PC-9 (cell line): ENCODE measurements at regions not wholly inside any gene's neighbourhood (a gene's known extent, or its start where the extent isn't known, plus 50 kb on each side); places are given as distances from the start of the nearest gene placed in this dataset.

Source experiments
- BruUV-seq: library from RNA; stranded (reverse); fragments of 400-500 nt; replicated peaks from 2 replicates; lab custom pipeline; 2021; lab: Mats Ljungman, UMichigan
- CTCF ChIA-PET: fragments of 300-600 bp; sonication (Branson Sonifier 250); formaldehyde crosslinking; loops from one replicate; lab custom pipeline; 2022; ENCODE audit warnings: antibody characterized with exemption; lab: Charles Lee
- POLR2A ChIA-PET: fragments of 300-600 bp; sonication (Branson Sonifier 250); formaldehyde crosslinking; loops from one replicate; lab custom pipeline; 2022; ENCODE audit warnings: antibody characterized with exemption; ENCODE audit not compliant: unreplicated experiment; lab: Charles Lee
- DNase-seq, 2 experiments: peaks; one replicate each; pipeline versions ENCODE4 v3.0.0 to v3.0.0-alpha.2; 2015 to 2022; ENCODE audit warnings: mixed read lengths in 1 of 2
- H2AFZ ChIP-seq: fragments of 200-600 bp; sonication (generic); 2 replicates; pipeline ENCODE4 v1.8.1; 2017; ENCODE audit warnings: antibody characterized with exemption
- H3F3A ChIP-seq: fragments of 200-600 bp; sonication (generic); 2 replicates; pipeline ENCODE4 v1.8.1; 2017; ENCODE audit warnings: antibody characterized with exemption, mild to moderate bottlenecking, low read depth; ENCODE audit not compliant: insufficient read depth
- H3K27ac ChIP-seq: fragments of 200-600 bp; sonication (generic); 2 replicates; pipeline ENCODE4 v1.6.1; 2016; ENCODE audit warnings: mixed run types
- H3K27me3 ChIP-seq: fragments of 200-600 bp; sonication (generic); 2 replicates; pipeline ENCODE4 v1.6.1; 2016; ENCODE audit warnings: low read depth, mixed run types; ENCODE audit not compliant: insufficient read depth
- H3K36me3 ChIP-seq: fragments of 200-600 bp; sonication (generic); 2 replicates; pipeline ENCODE4 v1.6.1; 2016; ENCODE audit warnings: low read depth, mixed run types
- H3K4me1 ChIP-seq: fragments of 200-600 bp; sonication (generic); replicated peaks from 2 replicates; pipeline ENCODE4 v1.6.1; 2016; ENCODE audit warnings: mixed run types; ENCODE audit not compliant: insufficient read depth
- H3K4me2 ChIP-seq: fragments of 200-600 bp; sonication (generic); 2 replicates; pipeline ENCODE4 v1.6.1; 2017; ENCODE audit warnings: mixed run types
- H3K4me3 ChIP-seq: fragments of 200-600 bp; sonication (generic); 2 replicates; pipeline ENCODE4 v1.6.1; 2016; ENCODE audit warnings: mixed run types
- H3K79me2 ChIP-seq: fragments of 200-600 bp; sonication (generic); 2 replicates; pipeline ENCODE4 v1.6.1; 2017; ENCODE audit warnings: low read depth, mixed run types
- H3K9me2 ChIP-seq: fragments of 200-600 bp; sonication (generic); 2 replicates; pipeline ENCODE4 v1.8.1; 2017; ENCODE audit warnings: mild to moderate bottlenecking; ENCODE audit not compliant: insufficient read depth
- H3K9me3 ChIP-seq: fragments of 200-600 bp; sonication (generic); 2 replicates; pipeline ENCODE4 v1.8.1; 2016; ENCODE audit warnings: low read depth; ENCODE audit not compliant: insufficient read depth
- H4K20me1 ChIP-seq: fragments of 200-600 bp; sonication (generic); 2 replicates; pipeline ENCODE4 v1.8.1; 2017; ENCODE audit not compliant: insufficient read depth
- CTCF ChIP-seq: fragments of 200-600 bp; sonication (generic); conservative IDR thresholded peaks from 2 replicates; pipeline ENCODE4 v1.6.1; 2017; ENCODE audit warnings: mixed run types, antibody characterized with exemption, mild to moderate bottlenecking, moderate library complexity
- EZH2 ChIP-seq: fragments of 200-600 bp; sonication (generic); IDR thresholded peaks from 2 replicates; pipeline ENCODE4 v1.8.0; 2017; ENCODE audit warnings: antibody characterized with exemption, low read depth
- intact Hi-C: fragments of 100-400 bp; cut with micrococcal nuclease; formaldehyde crosslinking; loops from one replicate; pipeline ENCODE4 v1.10.0; 2022; ENCODE audit not compliant: unreplicated experiment

DNA sequence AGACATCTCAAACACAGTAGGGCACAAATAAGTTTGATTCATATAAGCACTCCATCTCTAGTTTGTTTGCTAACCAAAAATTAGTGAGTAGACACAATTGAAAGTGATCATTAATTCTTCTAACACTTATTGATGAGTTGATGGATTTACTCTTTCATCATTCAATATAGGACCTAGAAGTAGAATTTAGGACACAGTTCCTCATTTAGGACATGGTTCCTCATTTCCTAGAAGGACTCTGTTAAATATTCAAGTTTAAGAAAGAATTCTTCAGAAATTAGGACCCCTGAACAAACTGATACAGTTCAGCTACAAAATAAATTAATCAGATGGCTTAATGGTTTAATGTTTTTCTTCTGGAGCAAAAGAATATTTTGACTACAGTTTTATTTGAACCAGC lies 143.5 kb upstream of the PRR16 start:
- Histone ChIP-seq H4K20me1 (no peaks in the 10 kb centered on the region), H3K9me3 (no peaks in the 10 kb centered on the region), H3F3A (no peaks in the 10 kb centered on the region), H2AFZ (no peak overlapping the region), H3K4me2 (no peak overlapping the region), H3K9me2 (0 out of 2 replicates have a peak, but pooled peaks cover 4% of the 10 kb centered on the region), H3K27ac (no peak overlapping the region), H3K4me1 (no peaks in the 10 kb centered on the region), H3K4me3 (no peak overlapping the region), H3K36me3 (no peaks in the 10 kb centered on the region), H3K79me2 (no peaks in the 10 kb centered on the region), H3K27me3 (no peaks in the 10 kb centered on the region)
- no peak for DNase-seq
- ChIA-PET POLR2A (no interaction called here), CTCF (no interaction called here)
- BruUV-seq, result no TSS peak
- intact Hi-C loops, result no loop called here
- no peak for TF ChIP-seq CTCF
- TF ChIP-seq EZH2, result no peak

DNA sequence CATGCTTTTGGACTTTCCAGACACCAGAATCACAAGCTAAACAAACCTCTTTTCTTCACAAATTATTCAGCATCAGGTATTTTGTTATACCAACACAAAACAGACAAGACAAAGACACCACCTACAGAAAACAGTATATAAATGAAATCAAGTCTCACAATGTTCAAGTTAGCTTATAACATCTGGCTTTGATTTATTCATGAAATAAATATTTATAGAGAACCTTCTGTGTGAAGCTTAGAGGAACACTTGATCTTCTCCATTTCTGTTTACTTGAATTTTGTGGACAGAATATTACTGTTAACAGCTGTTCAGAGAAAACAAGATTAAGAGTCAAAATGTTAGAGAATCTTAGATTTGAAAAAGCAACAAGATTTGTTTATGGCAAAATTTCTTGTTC lies 137.4 kb upstream of the PRR16 start:
- Histone ChIP-seq H3K79me2 (no peaks in the 10 kb centered on the region), H3K27ac (no peak overlapping the region), H3K4me1 (no peaks in the 10 kb centered on the region), H2AFZ (no peak overlapping the region), H3K4me3 (no peak overlapping the region), H3K36me3 (no peaks in the 10 kb centered on the region), H3F3A (no peaks in the 10 kb centered on the region), H3K9me3 (no peaks in the 10 kb centered on the region; the same call in 1 of the 2 replicates), H3K9me2 (no peaks in the 10 kb centered on the region), H3K27me3 (no peaks in the 10 kb centered on the region), H3K4me2 (no peak overlapping the region), H4K20me1 (no peaks in the 10 kb centered on the region)
- no peak for DNase-seq
- BruUV-seq, result no TSS peak
- CTCF ChIA-PET, result interaction anchor here (0.7 kb wide), 1 partner anchor 430 kb away, joined by 4 read pairs; no protein-coding TSS in a partner anchor
- POLR2A ChIA-PET, result no interaction called here
- TF ChIP-seq CTCF (no peak), EZH2 (no peak)
- intact Hi-C loops, result no loop called here

DNA sequence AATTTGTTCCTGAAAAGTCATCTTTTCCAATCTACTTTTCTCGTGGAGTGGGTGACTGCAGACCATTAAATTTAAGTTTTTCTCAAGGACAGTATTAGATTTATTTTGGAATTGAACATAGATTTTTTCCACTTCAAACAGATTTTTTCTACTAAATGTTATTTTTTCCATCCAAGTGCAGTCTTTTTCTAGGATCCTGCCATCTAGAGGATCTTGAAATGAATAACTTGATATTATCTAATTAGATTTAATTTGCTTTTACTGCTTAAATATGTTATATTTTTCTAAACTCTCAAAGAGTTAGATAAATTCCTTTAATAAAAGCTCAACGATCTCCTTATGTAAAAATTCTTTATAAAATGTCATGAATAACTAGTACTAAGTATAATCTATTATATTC lies 136.9 kb upstream of the PRR16 start:
- no peak overlapping the region for H3K4me2 ChIP-seq
- POLR2A ChIA-PET, result no interaction called here
- no TSS peak for BruUV-seq
- no peaks in the 10 kb centered on the region for H3K27me3 ChIP-seq
- H3K9me3 ChIP-seq, result no peaks in the 10 kb centered on the region; the same call in 1 of the 2 replicates
- no peak; the same call in 1 of the 2 replicates for TF ChIP-seq CTCF
- TF ChIP-seq EZH2, result no peak
- H3K9me2 ChIP-seq, result no peaks in the 10 kb centered on the region
- no peak overlapping the region for H2AFZ ChIP-seq
- H3K4me1 ChIP-seq, result no peaks in the 10 kb centered on the region
- no peaks in the 10 kb centered on the region for H4K20me1 ChIP-seq
- CTCF ChIA-PET, result interaction anchor here (0.7 kb wide), 1 partner anchor 431 kb away, joined by 4 read pairs; no protein-coding TSS in a partner anchor
- no peak for DNase-seq
- no peaks in the 10 kb centered on the region for H3F3A ChIP-seq
- H3K36me3 ChIP-seq, result no peaks in the 10 kb centered on the region
- no peak overlapping the region for H3K27ac ChIP-seq
- no peak overlapping the region for H3K4me3 ChIP-seq
- no peaks in the 10 kb centered on the region for H3K79me2 ChIP-seq
- intact Hi-C loops, result no loop called here
